HCT116 (cell line): ENCODE measurements at regions not wholly inside any gene's neighbourhood (a gene's known extent, or its start where the extent isn't known, plus 50 kb on each side); places are given as distances from the start of the nearest gene placed in this dataset.

Experiments
- ATAC-seq: fragments of 200-7000 bp; cut with Tn5 transposase; 2 replicates; pipeline ENCODE4 v1.9.1; 2020; ENCODE audit warnings: mild to moderate bottlenecking, moderate library complexity
- BruUV-seq: library from RNA; stranded (reverse); fragments of 400-500 nt; replicated peaks from 2 replicates; lab custom pipeline; 2021; lab: Mats Ljungman, UMichigan
- CTCF ChIA-PET: fragments of 300-600 bp; sonication (Branson Sonifier 250); formaldehyde crosslinking; loops from one replicate; lab custom pipeline; 2021; ENCODE audit warnings: antibody characterized with exemption; lab: Charles Lee
- POLR2A ChIA-PET: fragments of 300-600, 350-600 bp; sonication (Branson Sonifier 250); formaldehyde crosslinking; loops from one replicate; lab custom pipeline; 2021; ENCODE audit warnings: antibody characterized with exemption; lab: Charles Lee
- RAD21 ChIA-PET, 2 experiments: fragments of 300-600 bp; sonication (Branson Sonifier 250); formaldehyde crosslinking; loops; one replicate each; lab custom pipeline; 2023; ENCODE audit warnings: low total read pairs in 2 of 2; ENCODE audit not compliant: uncharacterized antibody in 2 of 2, unreplicated experiment in 2 of 2, low non-redundant PET in 1 of 2; lab: Charles Lee
- DNase-seq: peaks from one replicate; pipeline ENCODE4 v3.0.0-alpha.2; 2010; ENCODE audit warnings: low read depth, low spot score
- H2AFZ ChIP-seq: fragments of 200-600 bp; shearing (Covaris generic), sonication (generic); 2 replicates; pipeline ENCODE4 v1.6.1; 2017; ENCODE audit warnings: low read depth, mixed run types, mixed read lengths, antibody characterized with exemption, low read length; ENCODE audit not compliant: poor library complexity, severe bottlenecking
- H3K27ac ChIP-seq: 2 replicates; pipeline ENCODE4 v1.5.1; 2012; ENCODE audit warnings: low read depth, low read length
- H3K27me3 ChIP-seq: fragments of 200-600 bp; sonication (generic); 2 replicates; pipeline ENCODE4 v1.6.1; 2016; ENCODE audit warnings: mixed run types, low read length, mixed read lengths; ENCODE audit not compliant: insufficient read depth
- H3K36me3 ChIP-seq, 2 experiments: fragments of 200-500 bp in 1 of 2; fragments of 200-600 bp in 1 of 2; sonication (Bioruptor generic) in 1 of 2; sonication (generic) in 1 of 2; 2 replicates each; pipeline versions ENCODE4 v1.5.1 to v1.6.1; 2014 to 2016; ENCODE audit warnings: low read length in 2 of 2, inconsistent platforms in 1 of 2, mixed read lengths in 1 of 2, mixed run types in 1 of 2; ENCODE audit not compliant: insufficient read depth in 2 of 2, control insufficient read depth in 1 of 2
- H3K4me1 ChIP-seq, 2 experiments: fragments of 200-600 bp in 1 of 2; sonication (generic) in 1 of 2; 2 replicates each; pipeline versions ENCODE4 v1.5.1 to v1.6.1; 2012 to 2017; ENCODE audit warnings: low read length in 2 of 2, inconsistent platforms in 1 of 2, mild to moderate bottlenecking in 1 of 2, mixed read lengths in 1 of 2, mixed run types in 1 of 2, moderate library complexity in 1 of 2; ENCODE audit not compliant: insufficient read depth in 2 of 2, control insufficient read depth in 1 of 2
- H3K4me2 ChIP-seq: fragments of 200-600 bp; sonication (generic); 2 replicates; pipeline ENCODE4 v1.6.1; 2017; ENCODE audit warnings: mixed run types, low read length, mixed read lengths
- H3K4me3 ChIP-seq, 2 experiments: fragments of 200-600 bp in 1 of 2; sonication (generic) in 1 of 2; replicated peaks in 1 of 2; 2 replicates each; pipeline ENCODE4 v1.5.1; 2011 to 2016; ENCODE audit warnings: low read length in 2 of 2, control low read depth in 1 of 2, low read depth in 1 of 2, mild to moderate bottlenecking in 1 of 2, mixed read lengths in 1 of 2, mixed run types in 1 of 2
- H3K79me2 ChIP-seq: fragments of 200-600 bp; sonication (generic); 2 replicates; pipeline ENCODE4 v1.6.1; 2017; ENCODE audit warnings: mild to moderate bottlenecking, mixed run types, low read length, moderate library complexity, mixed read lengths; ENCODE audit not compliant: insufficient read depth
- H3K9ac ChIP-seq: fragments of 200-600 bp; sonication (generic); 2 replicates; pipeline ENCODE4 v1.6.1; 2016; ENCODE audit warnings: low read length, mixed read lengths
- H3K9me2 ChIP-seq: fragments of 200-600 bp; sonication (generic), shearing (Covaris generic); 2 replicates; pipeline ENCODE4 v1.6.1; 2017; ENCODE audit warnings: mixed run types, mild to moderate bottlenecking, moderate library complexity; ENCODE audit not compliant: insufficient read depth
- H3K9me3 ChIP-seq, 2 experiments: fragments of 200-500 bp in 1 of 2; fragments of 200-600 bp in 1 of 2; sonication (Bioruptor generic) in 1 of 2; sonication (generic) in 1 of 2; 2 replicates each; pipeline ENCODE4 v1.6.1; 2014 to 2017; ENCODE audit warnings: low read length in 2 of 2, mixed read lengths in 2 of 2, inconsistent platforms in 1 of 2, low read depth in 1 of 2, mild to moderate bottlenecking in 1 of 2, mixed run types in 1 of 2, moderate library complexity in 1 of 2; ENCODE audit not compliant: control insufficient read depth in 1 of 2, insufficient read depth in 1 of 2
- H4K20me1 ChIP-seq: fragments of 200-600 bp; sonication (generic), shearing (Covaris generic); 2 replicates; pipeline ENCODE4 v1.6.1; 2017; ENCODE audit warnings: mixed run types, mild to moderate bottlenecking, moderate library complexity; ENCODE audit not compliant: insufficient read depth
- ATF3 ChIP-seq: IDR thresholded peaks from 2 replicates; pipeline ENCODE4 v1.6.1; 2012
- CBX3 ChIP-seq: IDR thresholded peaks from 2 replicates; pipeline ENCODE4 v1.6.1; 2012; ENCODE audit warnings: low read depth
- CEBPB ChIP-seq: IDR thresholded peaks from 2 replicates; pipeline ENCODE4 v1.6.1; 2012; ENCODE audit warnings: low read depth
- CTCF ChIP-seq, 3 experiments: fragments of 200-600 bp in 1 of 3; sonication (generic) in 1 of 3; IDR thresholded peaks in 2 of 3; conservative IDR thresholded peaks in 1 of 3; 2 replicates each; pipeline ENCODE4 v1.5.1; 2012 to 2017; ENCODE audit warnings: low read depth in 2 of 3, low read length in 2 of 3, antibody characterized with exemption in 1 of 3, borderline replicate concordance in 1 of 3, control low read depth in 1 of 3, mild to moderate bottlenecking in 1 of 3, mixed read lengths in 1 of 3, mixed run types in 1 of 3, moderate library complexity in 1 of 3; ENCODE audit not compliant: insufficient read depth in 1 of 3
- EGR1 ChIP-seq: IDR thresholded peaks from 2 replicates; pipeline ENCODE4 v1.6.1; 2012; ENCODE audit warnings: low read depth
- ELF1 ChIP-seq: IDR thresholded peaks from 2 replicates; pipeline ENCODE4 v1.6.1; 2012; ENCODE audit warnings: low read depth, borderline replicate concordance
- EZH2 ChIP-seq: fragments of 200-600 bp; sonication (generic); IDR thresholded peaks from 2 replicates; pipeline ENCODE4 v1.6.1; 2017; ENCODE audit warnings: antibody characterized with exemption, mixed run types
- JUND ChIP-seq: IDR thresholded peaks from 2 replicates; pipeline ENCODE4 v1.6.1; 2012
- MAX ChIP-seq: IDR thresholded peaks from 2 replicates; pipeline ENCODE4 v1.6.1; 2012
- POLR2A ChIP-seq: IDR thresholded peaks from 2 replicates; pipeline ENCODE4 v1.7.0; 2011; ENCODE audit warnings: borderline replicate concordance; ENCODE audit not compliant: insufficient read depth, insufficient read length; ENCODE audit errors: extremely low read depth
- POLR2AphosphoS5 ChIP-seq: IDR thresholded peaks from 2 replicates; pipeline ENCODE4 v1.6.1; 2011; ENCODE audit warnings: mild to moderate bottlenecking, low read depth, low read length, moderate library complexity
- RAD21 ChIP-seq: IDR thresholded peaks from 2 replicates; pipeline ENCODE4 v1.6.1; 2012; ENCODE audit warnings: low read depth, mild to moderate bottlenecking
- SP1 ChIP-seq: IDR thresholded peaks from 2 replicates; pipeline ENCODE4 v1.6.1; 2012; ENCODE audit warnings: low read depth
- TCF7L2 ChIP-seq: IDR thresholded peaks from 2 replicates; pipeline ENCODE4 v1.7.0; 2011; ENCODE audit warnings: borderline replicate concordance, inconsistent platforms; ENCODE audit not compliant: insufficient read depth, insufficient read length; ENCODE audit errors: extremely low read depth
- YY1 ChIP-seq: IDR thresholded peaks from 2 replicates; pipeline ENCODE4 v1.6.1; 2011; ENCODE audit warnings: low read length, low read depth, moderate library complexity, mild to moderate bottlenecking; ENCODE audit not compliant: insufficient replicate concordance; ENCODE audit errors: extremely low read depth
- ZBTB33 ChIP-seq: IDR thresholded peaks from 2 replicates; pipeline ENCODE4 v1.6.1; 2011; ENCODE audit warnings: mild to moderate bottlenecking, low read length, moderate library complexity; ENCODE audit not compliant: insufficient replicate concordance; ENCODE audit errors: extremely low read depth
- ZFX ChIP-seq: fragments of 450-650 bp; IDR thresholded peaks from 2 replicates; pipeline ENCODE4 v1.6.1; 2017
- ZNF274 ChIP-seq: fragments of 200-500 bp; sonication (Bioruptor generic); IDR thresholded peaks from 2 replicates; pipeline ENCODE4 v1.6.1; 2014; ENCODE audit warnings: mild to moderate bottlenecking, low read depth, low read length, inconsistent platforms
- intact Hi-C: fragments of 100-400 bp; cut with micrococcal nuclease; formaldehyde crosslinking; loops from 2 replicates; pipeline ENCODE4 v1.10.0; 2022

- POLR2A ChIA-PET = no interaction called here
- H3K27me3 ChIP-seq = no peaks in the 10 kb centered on the region
- H3K9me3 ChIP-seq = no peaks in the 10 kb centered on the region
- no peaks in the 10 kb centered on the region for H3K4me1 ChIP-seq
- H4K20me1 ChIP-seq = no peaks in the 10 kb centered on the region
- no peak overlapping the region for H3K4me2 ChIP-seq
- no peak overlapping the region for H3K9ac ChIP-seq
- no peak for ATAC-seq
- no peak for TF ChIP-seq RAD21
- TF ChIP-seq JUND = no peak
- TF ChIP-seq POLR2A = no peak
- TF ChIP-seq EZH2 = no peak
- TF ChIP-seq CEBPB = no peak
- TF ChIP-seq EGR1 = no peak
- TF ChIP-seq TCF7L2 = no peak
- no peak for TF ChIP-seq POLR2AphosphoS5
- no peak for TF ChIP-seq YY1
- no peak for TF ChIP-seq CTCF (IDR thresholded peaks at IDR 0.05 in 2 of 3, conservative IDR thresholded peaks at IDR 0.05 in 1 of 3; ENCODE audit: borderline replicate concordance in 1 of 3, insufficient read depth in 1 of 3, low read depth in 2 of 3, low read length in 2 of 3)
- TF ChIP-seq ZNF274 = no peak
- TF ChIP-seq CBX3 = no peak
- no peak for TF ChIP-seq ELF1
- no peak for TF ChIP-seq MAX
- TF ChIP-seq ZFX = no peak
- no peak for TF ChIP-seq SP1
- TF ChIP-seq ATF3 = no peak
- no peak for TF ChIP-seq ZBTB33
- TF ChIP-seq, all 23 proteins: peak for 0
- RAD21 ChIA-PET = no interaction called here
- intact Hi-C loops = no loop called here
- H3K4me3 ChIP-seq = no peak overlapping the region
- H3K36me3 ChIP-seq = no peaks in the 10 kb centered on the region
- H2AFZ ChIP-seq = no peak overlapping the region
- H3K9me2 ChIP-seq = no peaks in the 10 kb centered on the region
- CTCF ChIA-PET = no interaction called here
- no peak for DNase-seq
- H3K79me2 ChIP-seq = no peaks in the 10 kb centered on the region
- H3K27ac ChIP-seq = no peak overlapping the region
- BruUV-seq = no TSS peak
Measured at GRCh38 chr4:129384974-129385373, 289.0 kb downstream of the C4orf33 start.
